ENCODE measurements at regions not wholly inside any gene's neighbourhood (a gene's known extent, or its start where the extent isn't known, plus 50 kb on each side); places are given as distances from the start of the nearest gene placed in this dataset.

DNA sequence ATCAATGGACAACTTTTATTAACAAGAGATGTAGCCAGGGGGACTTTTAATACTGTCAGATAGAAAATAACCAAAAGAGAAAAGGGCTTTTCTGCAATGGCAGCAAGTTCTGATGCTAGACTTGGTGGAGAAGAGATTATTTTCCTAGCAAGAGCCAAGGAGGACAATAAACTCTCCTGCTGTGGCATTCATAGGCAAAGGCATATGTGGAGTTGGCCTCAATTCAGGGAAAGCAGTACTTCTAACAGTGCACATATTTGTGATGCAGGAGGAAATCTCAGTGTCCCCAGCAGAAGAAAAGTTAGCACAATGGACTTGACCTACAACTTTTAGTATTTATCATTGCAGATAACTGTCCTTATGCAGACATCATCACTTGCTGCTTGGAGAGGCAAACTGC is 75.1 kb upstream of the GRIK1 start (continued):
- TF ChIP-seq CBX2 (IDR thresholded peaks at IDR 0.05; ENCODE audit: insufficient read depth, low read length, poor library complexity, severe bottlenecking) (no peak), FOXJ2 (tag; IDR thresholded peaks at IDR 0.05) (no peak), BCOR (IDR thresholded peaks at IDR 0.05) (no peak), ZNF696 (CRISPR knock-in tag; conservative IDR thresholded peaks at IDR 0.05) (no peak), NCOA1 (IDR thresholded peaks at IDR 0.05; ENCODE audit: low read depth) (no peak)
- TF ChIP-seq, protein P1, sequence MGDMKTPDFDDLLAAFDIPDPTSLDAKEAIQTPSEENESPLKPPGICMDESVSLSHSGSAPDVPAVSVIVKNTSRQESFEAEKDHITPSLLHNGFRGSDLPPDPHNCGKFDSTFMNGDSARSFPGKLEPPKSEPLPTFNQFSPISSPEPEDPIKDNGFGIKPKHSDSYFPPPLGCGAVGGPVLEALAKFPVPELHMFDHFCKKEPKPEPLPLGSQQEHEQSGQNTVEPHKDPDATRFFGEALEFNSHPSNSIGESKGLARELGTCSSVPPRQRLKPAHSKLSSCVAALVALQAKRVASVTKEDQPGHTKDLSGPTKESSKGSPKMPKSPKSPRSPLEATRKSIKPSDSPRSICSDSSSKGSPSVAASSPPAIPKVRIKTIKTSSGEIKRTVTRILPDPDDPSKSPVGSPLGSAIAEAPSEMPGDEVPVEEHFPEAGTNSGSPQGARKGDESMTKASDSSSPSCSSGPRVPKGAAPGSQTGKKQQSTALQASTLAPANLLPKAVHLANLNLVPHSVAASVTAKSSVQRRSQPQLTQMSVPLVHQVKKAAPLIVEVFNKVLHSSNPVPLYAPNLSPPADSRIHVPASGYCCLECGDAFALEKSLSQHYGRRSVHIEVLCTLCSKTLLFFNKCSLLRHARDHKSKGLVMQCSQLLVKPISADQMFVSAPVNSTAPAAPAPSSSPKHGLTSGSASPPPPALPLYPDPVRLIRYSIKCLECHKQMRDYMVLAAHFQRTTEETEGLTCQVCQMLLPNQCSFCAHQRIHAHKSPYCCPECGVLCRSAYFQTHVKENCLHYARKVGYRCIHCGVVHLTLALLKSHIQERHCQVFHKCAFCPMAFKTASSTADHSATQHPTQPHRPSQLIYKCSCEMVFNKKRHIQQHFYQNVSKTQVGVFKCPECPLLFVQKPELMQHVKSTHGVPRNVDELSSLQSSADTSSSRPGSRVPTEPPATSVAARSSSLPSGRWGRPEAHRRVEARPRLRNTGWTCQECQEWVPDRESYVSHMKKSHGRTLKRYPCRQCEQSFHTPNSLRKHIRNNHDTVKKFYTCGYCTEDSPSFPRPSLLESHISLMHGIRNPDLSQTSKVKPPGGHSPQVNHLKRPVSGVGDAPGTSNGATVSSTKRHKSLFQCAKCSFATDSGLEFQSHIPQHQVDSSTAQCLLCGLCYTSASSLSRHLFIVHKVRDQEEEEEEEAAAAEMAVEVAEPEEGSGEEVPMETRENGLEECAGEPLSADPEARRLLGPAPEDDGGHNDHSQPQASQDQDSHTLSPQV (IDR thresholded peaks at IDR 0.05): no peak
- TF ChIP-seq, protein P2, sequence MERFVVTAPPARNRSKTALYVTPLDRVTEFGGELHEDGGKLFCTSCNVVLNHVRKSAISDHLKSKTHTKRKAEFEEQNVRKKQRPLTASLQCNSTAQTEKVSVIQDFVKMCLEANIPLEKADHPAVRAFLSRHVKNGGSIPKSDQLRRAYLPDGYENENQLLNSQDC (CRISPR knock-in tag; IDR thresholded peaks at IDR 0.05): no peak
- TF ChIP-seq, protein P3, sequence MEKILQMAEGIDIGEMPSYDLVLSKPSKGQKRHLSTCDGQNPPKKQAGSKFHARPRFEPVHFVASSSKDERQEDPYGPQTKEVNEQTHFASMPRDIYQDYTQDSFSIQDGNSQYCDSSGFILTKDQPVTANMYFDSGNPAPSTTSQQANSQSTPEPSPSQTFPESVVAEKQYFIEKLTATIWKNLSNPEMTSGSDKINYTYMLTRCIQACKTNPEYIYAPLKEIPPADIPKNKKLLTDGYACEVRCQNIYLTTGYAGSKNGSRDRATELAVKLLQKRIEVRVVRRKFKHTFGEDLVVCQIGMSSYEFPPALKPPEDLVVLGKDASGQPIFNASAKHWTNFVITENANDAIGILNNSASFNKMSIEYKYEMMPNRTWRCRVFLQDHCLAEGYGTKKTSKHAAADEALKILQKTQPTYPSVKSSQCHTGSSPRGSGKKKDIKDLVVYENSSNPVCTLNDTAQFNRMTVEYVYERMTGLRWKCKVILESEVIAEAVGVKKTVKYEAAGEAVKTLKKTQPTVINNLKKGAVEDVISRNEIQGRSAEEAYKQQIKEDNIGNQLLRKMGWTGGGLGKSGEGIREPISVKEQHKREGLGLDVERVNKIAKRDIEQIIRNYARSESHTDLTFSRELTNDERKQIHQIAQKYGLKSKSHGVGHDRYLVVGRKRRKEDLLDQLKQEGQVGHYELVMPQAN (IDR thresholded peaks at IDR 0.05; ENCODE audit: borderline replicate concordance): no peak

Data from K562 (cell line).